Tibial nerve (tissue), 4 donors: ENCODE measurements at regions not wholly inside any gene's neighbourhood (a gene's known extent, or its start where the extent isn't known, plus 50 kb on each side); places are given as distances from the start of the nearest gene placed in this dataset.

Source experiments
- DNase-seq, 2 donors: peaks; one replicate each; pipeline ENCODE4 v3.0.0-alpha.2; 2019; ENCODE audit warnings: low spot score in 2 of 2
- H3K27ac ChIP-seq, 4 donors: fragments of 200-600 bp; sonication (generic) in 3 of 4; one replicate each; pipeline ENCODE4 v1.5.1; 2017 to 2019; ENCODE audit warnings: mild to moderate bottlenecking in 1 of 4
- H3K27me3 ChIP-seq, 2 donors: fragments of 200-600 bp; sonication (generic) in 1 of 2; one replicate each; pipeline versions ENCODE4 v1.5.1 to v1.6.0; 2017 to 2019
- H3K36me3 ChIP-seq, 3 donors: fragments of 200-600 bp; sonication (generic); one replicate each; pipeline ENCODE4 v1.5.1; 2018 to 2019
- H3K4me1 ChIP-seq, 4 donors: fragments of 200-600 bp; sonication (generic) in 3 of 4; one replicate each; pipeline ENCODE4 v1.5.1; 2017 to 2019
- H3K4me3 ChIP-seq, 4 donors: fragments of 200-600 bp; sonication (generic) in 3 of 4; one replicate each; pipeline ENCODE4 v1.5.1; 2017 to 2019; ENCODE audit warnings: mild to moderate bottlenecking in 1 of 4, moderate library complexity in 1 of 4
- H3K9me3 ChIP-seq, 4 donors: fragments of 200-600 bp; sonication (generic) in 3 of 4; one replicate each; pipeline ENCODE4 v1.5.1; 2017 to 2019
- EP300 ChIP-seq, 2 donors: sonication (generic); formaldehyde crosslinking; IDR thresholded peaks; one replicate each; pipeline ENCODE4 v1.6.1; 2017; ENCODE audit warnings: antibody characterized with exemption in 2 of 2, mild to moderate bottlenecking in 1 of 2
- POLR2A ChIP-seq, 2 donors: fragments of 450-650 bp; IDR thresholded peaks; one replicate each; pipeline ENCODE4 v1.6.1; 2017; ENCODE audit warnings: antibody characterized with exemption in 2 of 2, mild to moderate bottlenecking in 2 of 2, moderate library complexity in 2 of 2
- WGBS, 2 donors: methylation state at CpG; one replicate each; pipeline ENCODE4 v1.1.5; 2018; 5-methylcytosine and 5-hydroxymethylcytosine counted together
- TF ChIP-seq, protein P1 (sequence below), 5 experiments: fragments of 200-600 bp in 3 of 5; fragments of 450-650 bp in 2 of 5; sonication (generic) in 3 of 5; IDR thresholded peaks; one replicate each; pipeline ENCODE4 v1.5.1; 2016 to 2019; ENCODE audit warnings: antibody characterized with exemption in 5 of 5, mild to moderate bottlenecking in 3 of 5, moderate library complexity in 2 of 5

DNA sequence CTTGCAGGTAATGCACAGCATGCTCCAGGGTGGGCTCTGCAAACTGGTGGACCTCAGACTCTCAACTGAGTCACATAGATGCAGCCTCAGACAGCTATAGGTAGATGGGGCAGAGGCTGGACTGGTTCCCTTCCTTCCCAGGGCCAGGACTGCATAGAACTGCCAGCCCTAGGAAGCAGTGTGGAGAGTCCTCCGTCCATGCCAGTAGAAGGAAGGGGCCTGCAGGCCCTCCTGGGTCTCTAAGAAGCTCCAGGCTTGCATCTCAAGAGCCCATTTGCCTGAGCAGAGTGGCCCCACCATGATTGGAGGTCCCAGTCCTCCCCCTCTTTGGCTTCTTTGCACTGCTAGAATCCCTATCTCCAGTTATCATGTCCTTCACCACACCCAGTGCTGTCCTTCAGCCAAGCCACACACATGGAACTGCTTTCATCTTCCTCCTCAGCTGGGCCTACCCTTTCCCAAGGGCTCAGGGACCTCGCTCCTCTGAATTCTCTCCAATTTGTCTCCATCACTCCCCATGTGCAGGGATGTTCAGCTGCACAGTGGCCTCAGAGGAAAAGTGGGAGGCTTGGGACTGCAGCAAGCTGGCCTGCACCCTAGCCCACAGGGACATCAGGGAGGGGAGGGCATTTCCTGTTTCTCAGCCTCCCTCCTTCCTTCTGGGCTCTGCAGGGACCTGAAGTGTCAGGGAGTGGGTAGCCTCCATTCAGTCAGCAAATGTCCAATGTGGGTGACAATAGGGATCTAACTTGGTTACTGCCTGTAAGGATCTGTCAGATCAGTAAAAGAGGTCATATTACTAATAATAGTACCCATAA, 146.0 kb downstream of the PJA1 start:
- Histone ChIP-seq H3K4me1 (peaks cover 0 to 30% (median 0%) of the 10 kb centered on the region in 4 donors), H3K36me3 (no peaks in the 10 kb centered on the region), H3K27ac (no peak overlapping the region), H3K9me3 (no peaks in the 10 kb centered on the region), H3K4me3 (no peak overlapping the region), H3K27me3 (peaks cover 0 to 8% of the 10 kb centered on the region in 2 donors)
- WGBS, 2 donors = 56 to 63% methylated on average over 1 to 2 of the region's 2 CpGs
- TF ChIP-seq, protein P1, sequence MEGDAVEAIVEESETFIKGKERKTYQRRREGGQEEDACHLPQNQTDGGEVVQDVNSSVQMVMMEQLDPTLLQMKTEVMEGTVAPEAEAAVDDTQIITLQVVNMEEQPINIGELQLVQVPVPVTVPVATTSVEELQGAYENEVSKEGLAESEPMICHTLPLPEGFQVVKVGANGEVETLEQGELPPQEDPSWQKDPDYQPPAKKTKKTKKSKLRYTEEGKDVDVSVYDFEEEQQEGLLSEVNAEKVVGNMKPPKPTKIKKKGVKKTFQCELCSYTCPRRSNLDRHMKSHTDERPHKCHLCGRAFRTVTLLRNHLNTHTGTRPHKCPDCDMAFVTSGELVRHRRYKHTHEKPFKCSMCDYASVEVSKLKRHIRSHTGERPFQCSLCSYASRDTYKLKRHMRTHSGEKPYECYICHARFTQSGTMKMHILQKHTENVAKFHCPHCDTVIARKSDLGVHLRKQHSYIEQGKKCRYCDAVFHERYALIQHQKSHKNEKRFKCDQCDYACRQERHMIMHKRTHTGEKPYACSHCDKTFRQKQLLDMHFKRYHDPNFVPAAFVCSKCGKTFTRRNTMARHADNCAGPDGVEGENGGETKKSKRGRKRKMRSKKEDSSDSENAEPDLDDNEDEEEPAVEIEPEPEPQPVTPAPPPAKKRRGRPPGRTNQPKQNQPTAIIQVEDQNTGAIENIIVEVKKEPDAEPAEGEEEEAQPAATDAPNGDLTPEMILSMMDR (IDR thresholded peaks at IDR 0.05) = no peak
- TF ChIP-seq EP300 (IDR thresholded peaks at IDR 0.05) (no peak), POLR2A (IDR thresholded peaks at IDR 0.05) (no peak)
- no peak for DNase-seq

DNA sequence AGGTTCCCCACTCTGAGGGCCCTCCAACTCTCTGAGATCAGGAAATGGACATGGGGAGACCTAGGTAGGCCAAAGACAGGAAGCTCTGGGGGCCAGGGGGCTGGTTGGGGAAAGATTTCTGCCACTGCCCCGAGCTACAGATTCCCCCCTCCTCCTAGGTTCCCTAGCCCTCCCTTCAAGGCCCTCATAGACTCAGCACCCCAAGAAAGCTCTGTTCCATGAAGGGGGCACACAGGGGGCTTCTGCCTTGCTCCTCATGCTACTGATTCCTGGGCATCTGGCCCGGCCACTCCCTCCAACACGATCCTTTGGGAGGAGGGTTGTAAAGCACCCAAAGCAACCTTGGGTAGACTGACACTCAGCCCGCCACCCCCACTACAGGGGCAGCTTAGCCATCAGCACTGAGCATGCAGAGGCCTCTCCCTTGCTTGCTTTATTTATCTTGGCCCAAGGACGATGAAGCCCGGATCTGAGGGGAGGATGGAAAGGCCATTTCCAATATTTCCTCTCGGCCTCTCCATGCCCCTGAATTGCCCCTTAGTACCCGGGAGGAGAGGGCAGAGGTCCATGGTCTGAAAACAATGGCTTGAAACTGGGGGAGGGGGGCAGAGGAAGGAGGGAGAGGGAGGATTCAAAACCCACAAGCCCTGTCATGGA, 146.7 kb downstream of the PJA1 start:
- Histone ChIP-seq H3K4me1 (peaks cover 0 to 27% (median 0%) of the 10 kb centered on the region in 4 donors), H3K27ac (peak overlapping the region in 2 of 4 donors; percentile 0 to 33), H3K27me3 (peaks cover 0 to 8% of the 10 kb centered on the region in 2 donors), H3K9me3 (no peaks in the 10 kb centered on the region), H3K4me3 (no peak overlapping the region), H3K36me3 (no peaks in the 10 kb centered on the region)
- WGBS, 2 donors = 41 to 50% methylated on average over 8 of the region's 8 CpGs
- TF ChIP-seq, protein P1 (IDR thresholded peaks at IDR 0.05) = no peak
- TF ChIP-seq POLR2A (IDR thresholded peaks at IDR 0.05) (no peak), EP300 (IDR thresholded peaks at IDR 0.05) (no peak)
- DNase-seq = no peak

DNA sequence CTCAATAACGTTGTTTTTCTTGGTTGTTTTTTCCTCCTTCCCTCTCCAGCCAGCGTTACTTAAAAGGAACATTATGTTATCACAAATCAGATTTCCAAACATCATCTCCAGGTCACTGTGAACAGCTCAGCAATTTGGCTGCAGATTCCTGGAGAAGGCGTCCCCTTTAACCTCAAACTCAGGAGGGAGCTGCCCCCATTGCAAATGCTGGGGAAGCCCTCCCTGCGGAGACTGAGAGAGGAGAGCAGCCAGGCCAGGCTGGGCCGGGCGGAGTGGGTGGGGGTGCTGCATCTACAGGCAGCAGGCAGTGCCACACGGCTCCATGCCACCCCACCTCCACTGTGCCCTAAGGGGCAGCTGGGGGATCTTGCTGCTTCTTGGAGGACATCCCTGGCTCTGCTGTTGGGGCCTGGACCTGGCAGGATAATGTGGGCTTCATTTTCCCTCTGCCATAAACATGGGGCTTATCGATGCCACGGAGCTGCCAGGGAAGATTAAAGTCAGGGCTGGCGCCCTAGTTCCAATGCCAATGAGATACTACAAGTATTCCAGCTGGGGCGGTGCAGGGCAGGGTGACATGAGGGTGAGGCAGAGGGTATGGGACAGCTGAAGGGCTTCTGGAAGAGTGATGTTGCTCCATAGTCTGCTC, 148.8 kb downstream of the PJA1 start:
- Histone ChIP-seq H3K4me3 (no peak overlapping the region), H3K4me1 (peaks cover 0 to 27% (median 0%) of the 10 kb centered on the region in 4 donors), H3K27me3 (peaks cover 0 to 8% of the 10 kb centered on the region in 2 donors), H3K36me3 (no peaks in the 10 kb centered on the region), H3K27ac (peak overlapping the region in 2 of 4 donors; percentile 33 to 76), H3K9me3 (no peaks in the 10 kb centered on the region)
- TF ChIP-seq EP300 (IDR thresholded peaks at IDR 0.05) = peak in 1 of 2 donors; percentile 54
- TF ChIP-seq, protein P1 (IDR thresholded peaks at IDR 0.05) = no peak
- 36 to 57% methylated on average over 3 to 10 of the region's 11 CpGs for WGBS, 2 donors
- no peak for DNase-seq

GRCh38 chrX:69015564-69016292, 149.5 kb downstream of the PJA1 start:
- Histone ChIP-seq H3K27ac (peak overlapping the region in 2 of 4 donors; percentile 33 to 76), H3K9me3 (no peaks in the 10 kb centered on the region), H3K36me3 (no peaks in the 10 kb centered on the region), H3K4me3 (no peak overlapping the region), H3K4me1 (peaks cover 0 to 27% (median 0%) of the 10 kb centered on the region in 4 donors), H3K27me3 (peaks cover 0 to 4% of the 10 kb centered on the region in 2 donors)
- no peak for DNase-seq
- no peak for TF ChIP-seq POLR2A (IDR thresholded peaks at IDR 0.05)
- peak in 1 of 2 donors; percentile 21 for TF ChIP-seq EP300 (IDR thresholded peaks at IDR 0.05)
- TF ChIP-seq, protein P1 (IDR thresholded peaks at IDR 0.05) = no peak
- 39 to 52% methylated on average over 8 to 10 of the region's 10 CpGs for WGBS, 2 donors
